Lower lobe of right lung (tissue), 2 donors: ENCODE measurements at regions not wholly inside any gene's neighbourhood (a gene's known extent, or its start where the extent isn't known, plus 50 kb on each side); places are given as distances from the start of the nearest gene placed in this dataset.

Source experiments
- ATAC-seq, 2 donors: fragments of 200-7000 bp; cut with Tn5 transposase; one replicate each; pipeline ENCODE4 v1.9.1; 2020 to 2022; ENCODE audit warnings: mild to moderate bottlenecking in 2 of 2, moderate library complexity in 2 of 2
- DNase-seq: peaks from one replicate; pipeline ENCODE4 v3.0.0-alpha.2; 2020
- H3K27ac ChIP-seq: fragments of 200-600 bp; one replicate; pipeline ENCODE4 v1.8.0; 2022
- H3K27me3 ChIP-seq: fragments of 200-600 bp; one replicate; pipeline ENCODE4 v1.8.0; 2022; ENCODE audit warnings: low read depth
- H3K36me3 ChIP-seq: fragments of 200-600 bp; one replicate; pipeline ENCODE4 v1.8.0; 2022; ENCODE audit warnings: mild to moderate bottlenecking
- H3K4me1 ChIP-seq: fragments of 200-600 bp; one replicate; pipeline ENCODE4 v1.8.0; 2022
- H3K4me3 ChIP-seq: fragments of 200-600 bp; one replicate; pipeline ENCODE4 v1.8.0; 2022; ENCODE audit warnings: mild to moderate bottlenecking
- H3K9me3 ChIP-seq: fragments of 200-600 bp; one replicate; pipeline ENCODE4 v1.8.0; 2022
- CTCF ChIP-seq: fragments of 200-600 bp; IDR thresholded peaks from one replicate; pipeline ENCODE4 v1.8.0; 2022; ENCODE audit warnings: antibody characterized with exemption, mild to moderate bottlenecking
- intact Hi-C: fragments of 100-400 bp; cut with DNase I; formaldehyde crosslinking; loops from one replicate; pipeline ENCODE4 v1.11.0; 2022
- donor health status: DM: no; HTN: yes; CAD: no; lungs with severe emphysema.

- no peak for TF ChIP-seq CTCF
- no peak overlapping the region for H3K4me3 ChIP-seq
- no peaks in the 10 kb centered on the region for H3K36me3 ChIP-seq
- H3K4me1 ChIP-seq = no peaks in the 10 kb centered on the region
- DNase-seq (peak; percentile 27), ATAC-seq (no peak)
- no peaks in the 10 kb centered on the region for H3K9me3 ChIP-seq
- intact Hi-C loops = no loop called here
- H3K27ac ChIP-seq = no peak overlapping the region
- H3K27me3 ChIP-seq = peaks cover 9% of the 10 kb centered on the region
Measured at GRCh38 chr18:79614211-79614955, 65.2 kb upstream of the CTDP1 start.

GRCh38 chr18:79615091-79615490 is 64.5 kb upstream of the CTDP1 start:
- Histone ChIP-seq H3K27me3 (peaks cover 9% of the 10 kb centered on the region), H3K4me3 (no peak overlapping the region), H3K36me3 (no peaks in the 10 kb centered on the region), H3K4me1 (no peaks in the 10 kb centered on the region), H3K27ac (no peak overlapping the region), H3K9me3 (no peaks in the 10 kb centered on the region)
- intact Hi-C loops = no loop called here
- TF ChIP-seq CTCF = no peak
- ATAC-seq (no peak), DNase-seq (peak; percentile 21)

GRCh38 chr18:79615586-79615985 is 64.0 kb upstream of the CTDP1 start:
- Histone ChIP-seq H3K4me3 (no peak overlapping the region), H3K27ac (no peak overlapping the region), H3K9me3 (no peaks in the 10 kb centered on the region), H3K27me3 (peaks cover 9% of the 10 kb centered on the region), H3K36me3 (no peaks in the 10 kb centered on the region), H3K4me1 (no peaks in the 10 kb centered on the region)
- intact Hi-C loops = no loop called here
- no peak for TF ChIP-seq CTCF
- ATAC-seq (no peak), DNase-seq (no peak)

DNA sequence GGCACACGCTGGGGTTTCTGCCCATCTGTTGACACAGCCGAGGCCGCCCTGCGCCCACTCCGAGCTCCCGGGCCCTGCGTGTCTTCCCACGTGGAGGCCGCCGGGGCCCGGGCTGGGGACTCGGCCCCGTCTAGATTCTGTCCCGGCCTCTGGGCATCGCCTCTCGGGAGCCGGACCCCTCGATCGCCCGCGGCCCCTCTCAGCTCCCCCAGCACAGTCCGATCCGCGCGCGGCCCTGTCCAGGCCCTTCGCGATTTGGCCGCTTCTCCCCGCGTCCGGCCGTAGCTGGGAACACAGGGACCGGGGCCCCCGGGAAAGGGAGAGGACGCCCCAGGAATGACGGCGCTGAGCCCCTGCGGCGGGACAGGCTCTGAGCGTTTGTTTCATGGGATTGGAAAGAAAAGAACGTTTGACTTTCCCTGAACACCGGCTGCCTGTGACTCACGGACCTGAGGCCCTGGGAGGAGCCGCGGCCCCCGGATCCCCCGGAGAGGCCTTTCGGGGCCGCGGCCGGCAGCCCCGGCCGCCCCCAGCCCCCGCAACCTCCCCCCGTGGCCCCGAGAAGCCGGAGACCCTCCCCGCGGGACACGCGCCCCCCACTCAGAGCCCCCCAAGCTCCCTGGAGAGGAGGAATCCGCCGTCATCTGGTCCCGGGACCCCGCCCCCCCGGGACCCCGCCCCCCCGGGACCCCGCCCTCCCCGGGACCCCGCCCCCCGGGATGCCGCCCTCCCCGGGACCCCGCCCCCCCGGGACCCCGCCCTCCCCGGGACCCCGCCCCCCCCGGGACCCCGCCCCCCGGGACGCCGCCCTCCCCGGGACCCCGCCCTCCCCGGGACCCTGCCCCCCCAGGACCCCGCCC is 62.7 kb upstream of the CTDP1 start:
- ATAC-seq = peak; percentile 26 to 36
- no peaks in the 10 kb centered on the region for H3K9me3 ChIP-seq
- no peak overlapping the region for H3K27ac ChIP-seq
- intact Hi-C loops = no loop called here
- H3K4me1 ChIP-seq = no peaks in the 10 kb centered on the region
- peak; percentile 41 for DNase-seq
- peak overlapping the region; percentile 19 for H3K4me3 ChIP-seq
- TF ChIP-seq CTCF = no peak
- H3K27me3 ChIP-seq = peaks cover 9% of the 10 kb centered on the region
- no peaks in the 10 kb centered on the region for H3K36me3 ChIP-seq

GRCh38 chr18:79617511-79618500 is 61.8 kb upstream of the CTDP1 start:
- DNase-seq = peak; percentile 44
- H3K4me1 ChIP-seq = no peaks in the 10 kb centered on the region
- ATAC-seq = no peak
- intact Hi-C loops = no loop called here
- H3K9me3 ChIP-seq = no peaks in the 10 kb centered on the region
- H3K27me3 ChIP-seq = peaks cover 9% of the 10 kb centered on the region
- no peak for TF ChIP-seq CTCF
- H3K4me3 ChIP-seq = no peak overlapping the region
- H3K36me3 ChIP-seq = no peaks in the 10 kb centered on the region
- no peak overlapping the region for H3K27ac ChIP-seq
